HL-60 (cell line): ENCODE measurements at regions not wholly inside any gene's neighbourhood (a gene's known extent, or its start where the extent isn't known, plus 50 kb on each side); places are given as distances from the start of the nearest gene placed in this dataset.
A peak's percentile ranks its signal among the peaks of the same experiment; 100 is the strongest.
"Not testable (repeated sequence)": the region's sequence is repeated elsewhere in the genome, so short reads cannot be mapped to it uniquely, and the experiment has no call there.

Experiments used
- DNase-seq, 2 experiments: peaks; one replicate each; pipeline ENCODE4 v3.0.0-alpha.2; 2010 to 2020; ENCODE audit warnings: low read depth in 1 of 2, low spot score in 1 of 2
- H3K27ac ChIP-seq: fragments of 250-450 bp; sonication (Bioruptor Pico); replicated peaks from 2 replicates; pipeline ENCODE4 v1.5.1; 2020; ENCODE audit warnings: mild to moderate bottlenecking, moderate library complexity
- H3K27me3 ChIP-seq: fragments of 250-450 bp; sonication (Bioruptor Pico); 2 replicates; pipeline ENCODE4 v1.5.1; 2021; ENCODE audit warnings: mild to moderate bottlenecking, moderate library complexity; ENCODE audit not compliant: insufficient read depth, poor library complexity, severe bottlenecking
- H3K4me3 ChIP-seq: replicated peaks from 2 replicates; pipeline ENCODE4 v1.5.1; 2011; ENCODE audit warnings: mild to moderate bottlenecking, control low read depth, low read length; ENCODE audit not compliant: insufficient read depth
- GABPA ChIP-seq: IDR thresholded peaks from 2 replicates; pipeline ENCODE4 v1.6.1; 2012; ENCODE audit warnings: low read depth
- POLR2AphosphoS5 ChIP-seq: IDR thresholded peaks from 2 replicates; pipeline ENCODE4 v1.6.1; 2012; ENCODE audit warnings: low read depth
- SPI1 ChIP-seq: IDR thresholded peaks from 2 replicates; pipeline ENCODE4 v1.6.1; 2012; ENCODE audit warnings: low read depth, mild to moderate bottlenecking, borderline replicate concordance
- TF ChIP-seq, protein P1 (sequence below): IDR thresholded peaks from one replicate; pipeline ENCODE4 v1.5.1; 2011; ENCODE audit warnings: low read length, control low read depth, inconsistent platforms; ENCODE audit not compliant: insufficient read depth
- TF ChIP-seq, protein P2 (sequence below): IDR thresholded peaks from 2 replicates; pipeline ENCODE4 v1.6.1; 2012; ENCODE audit warnings: low read depth; ENCODE audit not compliant: insufficient replicate concordance

DNA sequence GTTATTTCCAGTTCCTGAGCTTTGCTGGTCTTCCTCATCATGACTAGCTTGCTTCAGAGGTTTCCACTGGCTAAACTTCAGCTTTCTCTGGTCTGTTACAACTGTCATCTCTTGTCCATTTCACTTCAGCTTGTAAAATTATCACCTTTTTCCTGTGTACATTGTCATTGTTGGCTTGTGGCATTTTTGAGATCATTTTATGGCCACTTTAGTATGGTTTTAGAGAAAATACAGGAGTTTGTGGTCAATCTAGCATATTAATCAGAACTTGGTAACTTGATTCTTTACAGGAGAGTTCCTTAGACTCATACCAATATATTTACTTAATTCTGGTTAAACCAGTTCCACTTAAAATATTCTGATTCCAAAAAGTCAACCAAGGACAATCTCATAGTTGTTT lies 235.9 kb upstream of the KITLG start:
- Histone ChIP-seq H3K27me3 (no peaks in the 10 kb centered on the region), H3K4me3 (no peak overlapping the region), H3K27ac (no peak overlapping the region)
- peak; percentile 7; the same call in 1 of the 2 replicates for TF ChIP-seq SPI1
- TF ChIP-seq, protein P1, sequence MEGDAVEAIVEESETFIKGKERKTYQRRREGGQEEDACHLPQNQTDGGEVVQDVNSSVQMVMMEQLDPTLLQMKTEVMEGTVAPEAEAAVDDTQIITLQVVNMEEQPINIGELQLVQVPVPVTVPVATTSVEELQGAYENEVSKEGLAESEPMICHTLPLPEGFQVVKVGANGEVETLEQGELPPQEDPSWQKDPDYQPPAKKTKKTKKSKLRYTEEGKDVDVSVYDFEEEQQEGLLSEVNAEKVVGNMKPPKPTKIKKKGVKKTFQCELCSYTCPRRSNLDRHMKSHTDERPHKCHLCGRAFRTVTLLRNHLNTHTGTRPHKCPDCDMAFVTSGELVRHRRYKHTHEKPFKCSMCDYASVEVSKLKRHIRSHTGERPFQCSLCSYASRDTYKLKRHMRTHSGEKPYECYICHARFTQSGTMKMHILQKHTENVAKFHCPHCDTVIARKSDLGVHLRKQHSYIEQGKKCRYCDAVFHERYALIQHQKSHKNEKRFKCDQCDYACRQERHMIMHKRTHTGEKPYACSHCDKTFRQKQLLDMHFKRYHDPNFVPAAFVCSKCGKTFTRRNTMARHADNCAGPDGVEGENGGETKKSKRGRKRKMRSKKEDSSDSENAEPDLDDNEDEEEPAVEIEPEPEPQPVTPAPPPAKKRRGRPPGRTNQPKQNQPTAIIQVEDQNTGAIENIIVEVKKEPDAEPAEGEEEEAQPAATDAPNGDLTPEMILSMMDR, result no peak
- no peak for DNase-seq

DNA sequence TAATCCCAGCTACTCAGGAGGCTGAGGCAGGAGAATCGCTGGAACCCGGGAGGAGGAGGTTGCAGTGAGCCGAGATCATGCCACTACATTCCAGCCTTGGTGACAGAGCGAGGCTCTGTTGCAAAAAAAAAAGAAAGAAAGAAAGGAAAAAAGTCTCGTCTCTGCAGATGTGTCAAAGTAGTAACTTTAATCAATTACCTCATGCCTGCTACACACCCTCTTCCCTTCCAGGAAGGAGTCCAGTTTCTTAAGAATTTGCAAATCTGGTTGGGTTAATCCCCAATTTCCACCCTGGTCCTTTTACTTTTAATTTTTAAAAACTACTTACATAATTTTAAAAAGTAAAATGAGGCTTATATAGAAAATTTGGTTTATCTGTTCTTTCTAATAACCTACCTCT lies 234.5 kb upstream of the KITLG start:
- no peak overlapping the region for H3K4me3 ChIP-seq
- H3K27me3 ChIP-seq, result no peaks in the 10 kb centered on the region
- TF ChIP-seq GABPA (no peak), POLR2AphosphoS5 (no peak), SPI1 (no peak)
- TF ChIP-seq, protein P2, sequence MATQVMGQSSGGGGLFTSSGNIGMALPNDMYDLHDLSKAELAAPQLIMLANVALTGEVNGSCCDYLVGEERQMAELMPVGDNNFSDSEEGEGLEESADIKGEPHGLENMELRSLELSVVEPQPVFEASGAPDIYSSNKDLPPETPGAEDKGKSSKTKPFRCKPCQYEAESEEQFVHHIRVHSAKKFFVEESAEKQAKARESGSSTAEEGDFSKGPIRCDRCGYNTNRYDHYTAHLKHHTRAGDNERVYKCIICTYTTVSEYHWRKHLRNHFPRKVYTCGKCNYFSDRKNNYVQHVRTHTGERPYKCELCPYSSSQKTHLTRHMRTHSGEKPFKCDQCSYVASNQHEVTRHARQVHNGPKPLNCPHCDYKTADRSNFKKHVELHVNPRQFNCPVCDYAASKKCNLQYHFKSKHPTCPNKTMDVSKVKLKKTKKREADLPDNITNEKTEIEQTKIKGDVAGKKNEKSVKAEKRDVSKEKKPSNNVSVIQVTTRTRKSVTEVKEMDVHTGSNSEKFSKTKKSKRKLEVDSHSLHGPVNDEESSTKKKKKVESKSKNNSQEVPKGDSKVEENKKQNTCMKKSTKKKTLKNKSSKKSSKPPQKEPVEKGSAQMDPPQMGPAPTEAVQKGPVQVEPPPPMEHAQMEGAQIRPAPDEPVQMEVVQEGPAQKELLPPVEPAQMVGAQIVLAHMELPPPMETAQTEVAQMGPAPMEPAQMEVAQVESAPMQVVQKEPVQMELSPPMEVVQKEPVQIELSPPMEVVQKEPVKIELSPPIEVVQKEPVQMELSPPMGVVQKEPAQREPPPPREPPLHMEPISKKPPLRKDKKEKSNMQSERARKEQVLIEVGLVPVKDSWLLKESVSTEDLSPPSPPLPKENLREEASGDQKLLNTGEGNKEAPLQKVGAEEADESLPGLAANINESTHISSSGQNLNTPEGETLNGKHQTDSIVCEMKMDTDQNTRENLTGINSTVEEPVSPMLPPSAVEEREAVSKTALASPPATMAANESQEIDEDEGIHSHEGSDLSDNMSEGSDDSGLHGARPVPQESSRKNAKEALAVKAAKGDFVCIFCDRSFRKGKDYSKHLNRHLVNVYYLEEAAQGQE, result no peak
- TF ChIP-seq, protein P1, result no peak
- no peak overlapping the region for H3K27ac ChIP-seq
- no peak for DNase-seq

DNA sequence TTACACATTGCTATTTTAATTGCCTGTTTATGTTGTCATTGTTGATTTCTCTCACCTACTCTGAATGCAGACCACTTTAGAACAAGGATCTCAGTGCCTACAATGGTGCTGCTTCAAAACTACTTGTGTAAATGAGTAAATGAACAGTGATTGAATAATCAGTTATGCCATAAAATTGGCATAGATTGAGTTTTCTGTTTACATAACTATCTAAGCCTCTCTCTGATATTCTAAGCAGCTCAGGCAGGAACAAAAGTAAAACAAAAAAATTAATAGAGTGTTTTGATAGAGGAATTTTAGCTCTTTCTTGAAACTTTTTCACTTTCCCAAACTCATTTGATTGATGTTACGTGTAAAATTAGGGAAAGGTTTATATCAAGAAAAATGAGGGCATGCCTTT lies 232.3 kb upstream of the KITLG start:
- DNase-seq, result no peak
- no peaks in the 10 kb centered on the region for H3K27me3 ChIP-seq
- no peak overlapping the region for H3K27ac ChIP-seq
- TF ChIP-seq POLR2AphosphoS5 (no peak), SPI1 (no peak), GABPA (no peak)
- TF ChIP-seq, protein P2, result no peak
- TF ChIP-seq, protein P1, result no peak
- no peak overlapping the region for H3K4me3 ChIP-seq

DNA sequence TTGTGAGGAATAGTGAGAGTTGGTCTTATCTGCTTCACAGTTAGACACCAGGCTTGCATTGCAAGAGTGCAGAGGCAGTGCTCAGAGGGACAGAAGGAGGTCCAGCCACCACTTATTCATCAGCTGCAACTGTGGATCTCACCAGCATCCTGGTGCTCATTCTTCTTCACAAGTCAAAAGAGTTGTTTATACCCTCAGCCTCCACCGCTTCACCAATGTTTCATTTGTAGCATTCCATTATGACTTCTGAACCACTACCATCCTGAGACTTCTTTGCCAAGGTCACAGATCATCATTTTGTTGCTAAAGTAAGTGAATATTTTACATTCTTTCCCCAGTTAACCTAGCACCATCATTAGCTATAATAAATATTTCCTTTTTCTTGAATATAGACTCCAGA lies 230.5 kb upstream of the KITLG start:
- H3K27ac ChIP-seq, result no peak overlapping the region
- TF ChIP-seq, protein P2, result no peak
- no peak for TF ChIP-seq POLR2AphosphoS5
- no peak for TF ChIP-seq GABPA
- TF ChIP-seq SPI1, result no peak
- TF ChIP-seq, protein P1, result no peak
- H3K4me3 ChIP-seq, result no peak overlapping the region
- DNase-seq, result no peak
- no peaks in the 10 kb centered on the region for H3K27me3 ChIP-seq

DNA sequence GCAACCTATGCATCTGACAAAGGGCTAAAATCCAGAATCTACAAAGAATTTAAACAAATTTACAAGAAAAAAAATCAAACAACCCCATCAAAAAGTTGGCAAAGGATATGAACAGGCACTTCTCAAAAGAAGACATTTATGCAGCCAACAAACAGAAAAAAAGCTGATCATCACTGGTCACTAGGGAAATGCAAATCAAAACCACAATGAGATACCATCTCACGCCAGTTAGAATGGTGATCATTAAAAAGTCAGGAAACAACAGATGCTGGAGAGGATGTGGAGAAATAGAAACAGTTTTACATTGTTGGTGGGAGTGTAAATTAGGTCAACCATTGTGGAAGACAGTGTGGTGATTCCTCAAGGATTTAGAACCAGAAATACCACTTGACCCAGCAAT lies 229.6 kb upstream of the KITLG start:
- H3K27ac ChIP-seq, H3K27me3 ChIP-seq, DNase-seq, H3K4me3 ChIP-seq: not testable (repeated sequence)
